ENCODE measurements at regions not wholly inside any gene's neighbourhood (a gene's known extent, or its start where the extent isn't known, plus 50 kb on each side); places are given as distances from the start of the nearest gene placed in this dataset.

DNA sequence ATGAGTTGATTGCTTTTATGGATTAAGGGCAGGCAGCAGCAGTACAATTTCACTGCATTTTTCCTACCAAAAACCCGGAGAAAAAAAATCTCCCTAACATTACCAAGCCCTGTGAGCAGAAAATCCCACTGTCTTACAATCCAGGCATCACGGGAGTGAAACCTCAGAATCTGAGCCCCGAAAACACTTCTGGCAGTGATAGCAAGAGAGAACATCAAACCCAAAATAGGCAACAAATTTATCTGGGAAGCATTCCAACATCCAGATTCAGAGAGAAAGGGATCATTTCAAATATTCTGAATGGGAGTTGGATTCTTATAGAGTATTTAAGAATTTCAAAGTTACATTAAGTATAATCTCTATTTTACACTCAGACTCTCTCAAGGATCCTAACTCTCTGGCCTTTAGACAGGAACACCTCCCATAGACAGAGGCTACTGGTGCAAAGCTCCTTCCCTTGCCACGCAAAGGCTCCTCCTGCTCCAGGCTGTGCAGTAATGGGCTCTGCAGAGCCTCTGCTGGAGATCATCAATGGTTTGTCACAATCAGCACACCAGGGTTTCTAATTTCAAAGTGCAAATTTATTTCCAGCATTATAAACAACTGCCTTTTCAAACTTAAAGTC, 256.9 kb downstream of the PARM1 start:
- intact Hi-C loops (cut with DNase I), result no loop called here
- no peaks in the 10 kb centered on the region for H3K9me3 ChIP-seq
- no peaks in the 10 kb centered on the region for H3K27me3 ChIP-seq
- peak overlapping the region in 1 of 12 donors; percentile 25 for H3K27ac ChIP-seq
- H3K36me3 ChIP-seq, result no peaks in the 10 kb centered on the region
- no peak for ATAC-seq
- TF ChIP-seq POLR2A (IDR thresholded peaks at IDR 0.05) (no peak), CTCF (IDR thresholded peaks at IDR 0.05) (no peak)
- H3K4me3 ChIP-seq, result no peak overlapping the region
- no peaks in the 10 kb centered on the region for H3K4me1 ChIP-seq
- 57 to 71% (median 60%) methylated on average over 4 of the region's 4 CpGs for WGBS, 4 donors
- DNase-seq, result no peak

DNA sequence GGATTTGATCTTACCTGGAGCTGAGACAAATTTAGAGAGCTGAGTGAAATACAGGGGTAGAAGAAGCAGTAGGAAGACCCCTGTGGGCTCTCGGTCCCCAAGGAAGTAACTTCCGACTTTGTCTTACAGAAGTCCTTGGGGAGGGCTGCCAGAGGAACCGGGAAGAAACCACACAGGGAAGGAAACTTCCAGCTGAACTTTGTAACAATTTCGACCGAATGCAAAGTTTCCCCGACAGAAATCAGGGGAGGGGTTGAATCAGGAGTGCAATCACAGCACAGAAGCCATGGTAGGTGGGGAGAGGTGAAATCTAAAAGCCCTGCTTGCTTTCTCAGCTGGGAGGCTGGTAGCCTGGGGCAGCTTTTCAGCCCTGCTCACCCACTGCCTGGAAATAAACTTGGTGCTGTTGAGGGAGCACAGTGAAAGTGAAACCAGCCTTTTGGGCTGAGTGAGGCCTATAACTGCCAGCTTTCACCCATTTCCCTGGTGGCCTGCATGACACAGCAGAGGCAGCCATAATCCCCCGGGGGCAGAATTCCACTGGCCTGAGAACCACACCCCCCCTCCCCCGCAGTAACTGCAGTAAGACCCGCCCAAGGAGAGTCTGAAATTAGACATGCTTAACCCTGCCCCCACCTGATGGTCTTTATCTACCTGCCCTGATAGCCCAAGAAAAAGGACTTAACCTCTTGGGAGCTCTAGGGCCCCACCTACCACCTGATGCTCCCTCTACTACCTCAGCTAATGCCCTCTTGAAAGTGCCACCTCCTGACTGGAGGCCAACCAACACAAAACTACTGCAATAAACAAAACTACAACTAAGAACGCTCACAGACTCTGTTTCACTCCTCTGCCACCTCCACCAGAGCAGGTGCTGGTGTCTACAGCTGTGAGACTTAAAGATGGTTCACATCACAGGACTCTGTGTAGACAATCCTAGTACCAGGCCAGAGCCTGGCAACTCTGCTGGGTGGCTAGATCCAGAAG, 248.2 kb downstream of the PARM1 start:
- peaks cover 0 to 7% (median 0%) of the 10 kb centered on the region in 12 donors for H3K4me1 ChIP-seq
- no peaks in the 10 kb centered on the region for H3K36me3 ChIP-seq
- peak in 2 of 5 donors; percentile 17 to 24 for DNase-seq
- no peak for TF ChIP-seq CTCF (IDR thresholded peaks at IDR 0.05)
- no peak for TF ChIP-seq POLR2A (IDR thresholded peaks at IDR 0.05)
- H3K27me3 ChIP-seq, result no peaks in the 10 kb centered on the region
- peaks cover 0 to 19% (median 0%) of the 10 kb centered on the region in 12 donors for H3K9me3 ChIP-seq
- H3K27ac ChIP-seq, result no peak overlapping the region
- ATAC-seq, result no peak
- H3K4me3 ChIP-seq, result peak overlapping the region in 1 of 12 donors; percentile 13
- WGBS, 4 donors, result 69 to 85% (median 77%) methylated on average over 10 of the region's 10 CpGs
- intact Hi-C loops (cut with DNase I), result no loop called here

DNA sequence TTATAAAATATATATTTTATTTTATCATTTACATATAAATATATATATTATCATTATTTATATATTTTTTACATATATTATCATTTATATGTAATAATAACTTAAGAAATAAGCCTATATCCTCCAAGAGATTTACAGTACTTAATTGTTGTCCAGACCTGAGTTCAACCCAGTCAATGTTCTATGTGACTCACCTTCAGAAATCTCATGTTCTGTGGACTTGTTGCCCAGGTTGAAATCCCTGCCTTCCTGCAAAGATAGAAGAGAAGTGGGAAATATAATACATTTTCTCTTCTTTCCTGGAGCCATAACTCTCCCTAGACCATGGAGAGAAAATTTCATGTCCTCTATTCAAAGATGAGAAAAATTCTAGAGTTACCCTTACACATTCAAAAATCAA, 247.3 kb downstream of the PARM1 start:
- intact Hi-C loops (cut with DNase I), result no loop called here
- H3K4me1 ChIP-seq, result peaks cover 0 to 7% (median 0%) of the 10 kb centered on the region in 12 donors
- no peak overlapping the region for H3K27ac ChIP-seq
- H3K9me3 ChIP-seq, result peaks cover 0 to 19% (median 0%) of the 10 kb centered on the region in 12 donors
- H3K36me3 ChIP-seq, result no peaks in the 10 kb centered on the region
- TF ChIP-seq CTCF (IDR thresholded peaks at IDR 0.05) (no peak), POLR2A (IDR thresholded peaks at IDR 0.05) (no peak)
- H3K27me3 ChIP-seq, result no peaks in the 10 kb centered on the region
- no peak for ATAC-seq
- no peak overlapping the region for H3K4me3 ChIP-seq
- DNase-seq, result no peak

GRCh38 chr4:75179510-75179909, 246.6 kb downstream of the PARM1 start:
- Histone ChIP-seq H3K4me3 (no peak overlapping the region), H3K27me3 (no peaks in the 10 kb centered on the region), H3K27ac (no peak overlapping the region), H3K36me3 (no peaks in the 10 kb centered on the region), H3K4me1 (peaks cover 0 to 7% (median 0%) of the 10 kb centered on the region in 12 donors), H3K9me3 (peaks cover 0 to 19% (median 0%) of the 10 kb centered on the region in 12 donors)
- no peak for TF ChIP-seq POLR2A (IDR thresholded peaks at IDR 0.05)
- no peak for TF ChIP-seq CTCF (IDR thresholded peaks at IDR 0.05)
- intact Hi-C loops (cut with DNase I), result no loop called here
- DNase-seq (no peak), ATAC-seq (no peak)

All from heart left ventricle (tissue), 16 donors.